HEK293 (cell line): ENCODE measurements at regions not wholly inside any gene's neighbourhood (a gene's known extent, or its start where the extent isn't known, plus 50 kb on each side); places are given as distances from the start of the nearest gene placed in this dataset.

Experiments
- OVOL3 ChIP-seq: fragments of 450-650 bp; formaldehyde crosslinking; IDR thresholded peaks from 2 replicates; pipeline ENCODE4 v1.5.1; 2016; ENCODE audit warnings: missing biosample characterization, missing genetic modification characterization
- SETDB1 ChIP-seq: IDR thresholded peaks from one replicate; pipeline ENCODE4 v1.6.1; 2017; ENCODE audit warnings: mild to moderate bottlenecking, low read length, moderate library complexity, mixed read lengths; ENCODE audit not compliant: insufficient read length
- ZNF114 ChIP-seq: fragments of 450-650 bp; formaldehyde crosslinking; IDR thresholded peaks from 2 replicates; pipeline ENCODE4 v1.5.0; 2017; ENCODE audit warnings: missing biosample characterization, missing genetic modification characterization
- ZNF202 ChIP-seq: fragments of 450-650 bp; formaldehyde crosslinking; IDR thresholded peaks from 2 replicates; pipeline ENCODE4 v1.5.1; 2016; ENCODE audit warnings: missing biosample characterization, missing genetic modification characterization, borderline replicate concordance
- ZNF324 ChIP-seq: fragments of 450-650 bp; formaldehyde crosslinking; IDR thresholded peaks from 2 replicates; pipeline ENCODE4 v1.5.1; 2016; ENCODE audit warnings: missing biosample characterization, missing genetic modification characterization
- ZXDB ChIP-seq: fragments of 450-650 bp; formaldehyde crosslinking; IDR thresholded peaks from 2 replicates; pipeline ENCODE4 v1.5.1; 2016; ENCODE audit warnings: missing biosample characterization, missing genetic modification characterization
- TF ChIP-seq, protein P1 (sequence below): fragments of 450-650 bp; formaldehyde crosslinking; optimal IDR thresholded peaks from 2 replicates; pipeline ENCODE3; 2016; ENCODE audit warnings: missing biosample characterization, mild to moderate bottlenecking, missing genetic modification characterization
- TF ChIP-seq, protein P2 (sequence below): fragments of 450-650 bp; formaldehyde crosslinking; IDR thresholded peaks from 2 replicates; pipeline ENCODE4 v1.5.1; 2016; ENCODE audit warnings: missing biosample characterization, missing genetic modification characterization
- TF ChIP-seq, protein P3 (sequence below): fragments of 450-650 bp; formaldehyde crosslinking; conservative IDR thresholded peaks from 2 replicates; pipeline ENCODE4 v1.5.1; 2016; ENCODE audit warnings: low read depth, missing biosample characterization, missing genetic modification characterization
- TF ChIP-seq, protein P4 (sequence below): fragments of 450-650 bp; formaldehyde crosslinking; IDR thresholded peaks from 2 replicates; pipeline ENCODE4 v1.5.1; 2016; ENCODE audit warnings: missing biosample characterization, missing genetic modification characterization
- TF ChIP-seq, protein P5 (sequence below): fragments of 450-650 bp; formaldehyde crosslinking; IDR thresholded peaks from 2 replicates; pipeline ENCODE4 v1.5.1; 2016; ENCODE audit warnings: missing biosample characterization, missing genetic modification characterization
- TF ChIP-seq, protein P6 (sequence below): fragments of 450-650 bp; formaldehyde crosslinking; IDR thresholded peaks from 2 replicates; pipeline ENCODE4 v1.5.1; 2016; ENCODE audit warnings: missing biosample characterization, missing genetic modification characterization
- TF ChIP-seq, protein P7 (sequence below): fragments of 450-650 bp; formaldehyde crosslinking; IDR thresholded peaks from 2 replicates; pipeline ENCODE4 v1.5.1; 2016; ENCODE audit warnings: missing biosample characterization, missing genetic modification characterization, low read depth
- TF ChIP-seq, protein P8 (sequence below): fragments of 450-650 bp; formaldehyde crosslinking; IDR thresholded peaks from 2 replicates; pipeline ENCODE4 v1.5.1; 2016; ENCODE audit warnings: missing biosample characterization, missing genetic modification characterization, low read depth

DNA sequence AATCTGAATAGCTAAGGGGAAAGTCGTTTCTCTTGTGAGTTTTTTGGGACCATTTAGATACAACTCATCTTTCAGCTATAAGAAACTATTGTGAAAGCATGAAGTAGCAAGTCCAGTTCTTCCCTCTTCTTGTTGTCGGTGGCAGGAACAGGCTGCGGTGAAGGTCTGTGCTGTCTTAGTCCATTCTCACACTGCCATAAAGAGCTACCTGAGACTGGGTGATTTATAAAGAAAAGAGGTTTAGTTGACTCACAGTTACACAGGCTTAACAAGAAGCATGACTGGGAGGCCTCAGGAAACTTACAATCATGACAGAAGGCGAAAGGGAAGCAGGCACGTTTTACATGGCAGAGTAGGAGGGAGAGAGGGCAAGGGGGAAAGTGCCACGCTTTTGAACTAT is 261.8 kb downstream of the GATA3 start:
- TF ChIP-seq, protein P1, sequence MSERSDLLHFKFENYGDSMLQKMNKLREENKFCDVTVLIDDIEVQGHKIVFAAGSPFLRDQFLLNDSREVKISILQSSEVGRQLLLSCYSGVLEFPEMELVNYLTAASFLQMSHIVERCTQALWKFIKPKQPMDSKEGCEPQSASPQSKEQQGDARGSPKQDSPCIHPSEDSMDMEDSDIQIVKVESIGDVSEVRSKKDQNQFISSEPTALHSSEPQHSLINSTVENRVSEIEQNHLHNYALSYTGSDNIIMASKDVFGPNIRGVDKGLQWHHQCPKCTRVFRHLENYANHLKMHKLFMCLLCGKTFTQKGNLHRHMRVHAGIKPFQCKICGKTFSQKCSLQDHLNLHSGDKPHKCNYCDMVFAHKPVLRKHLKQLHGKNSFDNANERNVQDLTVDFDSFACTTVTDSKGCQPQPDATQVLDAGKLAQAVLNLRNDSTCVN (tag by site-specific recombination), result no peak
- TF ChIP-seq, protein P2, sequence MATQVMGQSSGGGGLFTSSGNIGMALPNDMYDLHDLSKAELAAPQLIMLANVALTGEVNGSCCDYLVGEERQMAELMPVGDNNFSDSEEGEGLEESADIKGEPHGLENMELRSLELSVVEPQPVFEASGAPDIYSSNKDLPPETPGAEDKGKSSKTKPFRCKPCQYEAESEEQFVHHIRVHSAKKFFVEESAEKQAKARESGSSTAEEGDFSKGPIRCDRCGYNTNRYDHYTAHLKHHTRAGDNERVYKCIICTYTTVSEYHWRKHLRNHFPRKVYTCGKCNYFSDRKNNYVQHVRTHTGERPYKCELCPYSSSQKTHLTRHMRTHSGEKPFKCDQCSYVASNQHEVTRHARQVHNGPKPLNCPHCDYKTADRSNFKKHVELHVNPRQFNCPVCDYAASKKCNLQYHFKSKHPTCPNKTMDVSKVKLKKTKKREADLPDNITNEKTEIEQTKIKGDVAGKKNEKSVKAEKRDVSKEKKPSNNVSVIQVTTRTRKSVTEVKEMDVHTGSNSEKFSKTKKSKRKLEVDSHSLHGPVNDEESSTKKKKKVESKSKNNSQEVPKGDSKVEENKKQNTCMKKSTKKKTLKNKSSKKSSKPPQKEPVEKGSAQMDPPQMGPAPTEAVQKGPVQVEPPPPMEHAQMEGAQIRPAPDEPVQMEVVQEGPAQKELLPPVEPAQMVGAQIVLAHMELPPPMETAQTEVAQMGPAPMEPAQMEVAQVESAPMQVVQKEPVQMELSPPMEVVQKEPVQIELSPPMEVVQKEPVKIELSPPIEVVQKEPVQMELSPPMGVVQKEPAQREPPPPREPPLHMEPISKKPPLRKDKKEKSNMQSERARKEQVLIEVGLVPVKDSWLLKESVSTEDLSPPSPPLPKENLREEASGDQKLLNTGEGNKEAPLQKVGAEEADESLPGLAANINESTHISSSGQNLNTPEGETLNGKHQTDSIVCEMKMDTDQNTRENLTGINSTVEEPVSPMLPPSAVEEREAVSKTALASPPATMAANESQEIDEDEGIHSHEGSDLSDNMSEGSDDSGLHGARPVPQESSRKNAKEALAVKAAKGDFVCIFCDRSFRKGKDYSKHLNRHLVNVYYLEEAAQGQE (tag by site-specific recombination), result no peak
- TF ChIP-seq, protein P3, sequence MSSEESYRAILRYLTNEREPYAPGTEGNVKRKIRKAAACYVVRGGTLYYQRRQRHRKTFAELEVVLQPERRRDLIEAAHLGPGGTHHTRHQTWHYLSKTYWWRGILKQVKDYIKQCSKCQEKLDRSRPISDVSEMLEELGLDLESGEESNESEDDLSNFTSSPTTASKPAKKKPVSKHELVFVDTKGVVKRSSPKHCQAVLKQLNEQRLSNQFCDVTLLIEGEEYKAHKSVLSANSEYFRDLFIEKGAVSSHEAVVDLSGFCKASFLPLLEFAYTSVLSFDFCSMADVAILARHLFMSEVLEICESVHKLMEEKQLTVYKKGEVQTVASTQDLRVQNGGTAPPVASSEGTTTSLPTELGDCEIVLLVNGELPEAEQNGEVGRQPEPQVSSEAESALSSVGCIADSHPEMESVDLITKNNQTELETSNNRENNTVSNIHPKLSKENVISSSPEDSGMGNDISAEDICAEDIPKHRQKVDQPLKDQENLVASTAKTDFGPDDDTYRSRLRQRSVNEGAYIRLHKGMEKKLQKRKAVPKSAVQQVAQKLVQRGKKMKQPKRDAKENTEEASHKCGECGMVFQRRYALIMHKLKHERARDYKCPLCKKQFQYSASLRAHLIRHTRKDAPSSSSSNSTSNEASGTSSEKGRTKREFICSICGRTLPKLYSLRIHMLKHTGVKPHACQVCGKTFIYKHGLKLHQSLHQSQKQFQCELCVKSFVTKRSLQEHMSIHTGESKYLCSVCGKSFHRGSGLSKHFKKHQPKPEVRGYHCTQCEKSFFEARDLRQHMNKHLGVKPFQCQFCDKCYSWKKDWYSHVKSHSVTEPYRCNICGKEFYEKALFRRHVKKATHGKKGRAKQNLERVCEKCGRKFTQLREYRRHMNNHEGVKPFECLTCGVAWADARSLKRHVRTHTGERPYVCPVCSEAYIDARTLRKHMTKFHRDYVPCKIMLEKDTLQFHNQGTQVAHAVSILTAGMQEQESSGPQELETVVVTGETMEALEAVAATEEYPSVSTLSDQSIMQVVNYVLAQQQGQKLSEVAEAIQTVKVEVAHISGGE (tag by site-specific recombination), result no peak
- TF ChIP-seq, protein P4, sequence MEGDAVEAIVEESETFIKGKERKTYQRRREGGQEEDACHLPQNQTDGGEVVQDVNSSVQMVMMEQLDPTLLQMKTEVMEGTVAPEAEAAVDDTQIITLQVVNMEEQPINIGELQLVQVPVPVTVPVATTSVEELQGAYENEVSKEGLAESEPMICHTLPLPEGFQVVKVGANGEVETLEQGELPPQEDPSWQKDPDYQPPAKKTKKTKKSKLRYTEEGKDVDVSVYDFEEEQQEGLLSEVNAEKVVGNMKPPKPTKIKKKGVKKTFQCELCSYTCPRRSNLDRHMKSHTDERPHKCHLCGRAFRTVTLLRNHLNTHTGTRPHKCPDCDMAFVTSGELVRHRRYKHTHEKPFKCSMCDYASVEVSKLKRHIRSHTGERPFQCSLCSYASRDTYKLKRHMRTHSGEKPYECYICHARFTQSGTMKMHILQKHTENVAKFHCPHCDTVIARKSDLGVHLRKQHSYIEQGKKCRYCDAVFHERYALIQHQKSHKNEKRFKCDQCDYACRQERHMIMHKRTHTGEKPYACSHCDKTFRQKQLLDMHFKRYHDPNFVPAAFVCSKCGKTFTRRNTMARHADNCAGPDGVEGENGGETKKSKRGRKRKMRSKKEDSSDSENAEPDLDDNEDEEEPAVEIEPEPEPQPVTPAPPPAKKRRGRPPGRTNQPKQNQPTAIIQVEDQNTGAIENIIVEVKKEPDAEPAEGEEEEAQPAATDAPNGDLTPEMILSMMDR, result no peak
- TF ChIP-seq, protein P5, sequence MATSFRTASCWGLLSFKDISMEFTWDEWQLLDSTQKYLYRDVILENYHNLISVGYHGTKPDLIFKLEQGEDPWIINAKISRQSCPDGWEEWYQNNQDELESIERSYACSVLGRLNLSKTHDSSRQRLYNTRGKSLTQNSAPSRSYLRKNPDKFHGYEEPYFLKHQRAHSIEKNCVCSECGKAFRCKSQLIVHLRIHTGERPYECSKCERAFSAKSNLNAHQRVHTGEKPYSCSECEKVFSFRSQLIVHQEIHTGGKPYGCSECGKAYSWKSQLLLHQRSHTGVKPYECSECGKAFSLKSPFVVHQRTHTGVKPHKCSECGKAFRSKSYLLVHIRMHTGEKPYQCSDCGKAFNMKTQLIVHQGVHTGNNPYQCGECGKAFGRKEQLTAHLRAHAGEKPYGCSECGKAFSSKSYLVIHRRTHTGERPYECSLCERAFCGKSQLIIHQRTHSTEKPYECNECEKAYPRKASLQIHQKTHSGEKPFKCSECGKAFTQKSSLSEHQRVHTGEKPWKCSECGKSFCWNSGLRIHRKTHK, result no peak
- TF ChIP-seq, protein P6, sequence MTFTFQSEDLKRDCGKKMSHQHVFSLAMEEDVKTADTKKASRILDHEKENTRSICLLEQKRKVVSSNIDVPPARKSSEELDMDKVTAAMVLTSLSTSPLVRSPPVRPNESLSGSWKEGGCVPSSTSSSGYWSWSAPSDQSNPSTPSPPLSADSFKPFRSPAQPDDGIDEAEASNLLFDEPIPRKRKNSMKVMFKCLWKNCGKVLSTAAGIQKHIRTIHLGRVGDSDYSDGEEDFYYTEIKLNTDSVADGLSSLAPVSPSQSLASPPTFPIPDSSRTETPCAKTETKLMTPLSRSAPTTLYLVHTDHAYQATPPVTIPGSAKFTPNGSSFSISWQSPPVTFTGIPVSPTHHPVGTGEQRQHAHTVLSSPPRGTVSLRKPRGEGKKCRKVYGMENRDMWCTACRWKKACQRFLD (tag by site-specific recombination), result no peak
- TF ChIP-seq ZNF324 (tag by site-specific recombination) (no peak), OVOL3 (no peak), ZNF114 (no peak), ZXDB (tag by site-specific recombination) (no peak), SETDB1 (no peak), ZNF202 (tag by site-specific recombination) (no peak)
- TF ChIP-seq, protein P7, sequence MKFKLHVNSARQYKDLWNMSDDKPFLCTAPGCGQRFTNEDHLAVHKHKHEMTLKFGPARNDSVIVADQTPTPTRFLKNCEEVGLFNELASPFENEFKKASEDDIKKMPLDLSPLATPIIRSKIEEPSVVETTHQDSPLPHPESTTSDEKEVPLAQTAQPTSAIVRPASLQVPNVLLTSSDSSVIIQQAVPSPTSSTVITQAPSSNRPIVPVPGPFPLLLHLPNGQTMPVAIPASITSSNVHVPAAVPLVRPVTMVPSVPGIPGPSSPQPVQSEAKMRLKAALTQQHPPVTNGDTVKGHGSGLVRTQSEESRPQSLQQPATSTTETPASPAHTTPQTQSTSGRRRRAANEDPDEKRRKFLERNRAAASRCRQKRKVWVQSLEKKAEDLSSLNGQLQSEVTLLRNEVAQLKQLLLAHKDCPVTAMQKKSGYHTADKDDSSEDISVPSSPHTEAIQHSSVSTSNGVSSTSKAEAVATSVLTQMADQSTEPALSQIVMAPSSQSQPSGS (tag by site-specific recombination), result no peak
- TF ChIP-seq, protein P8, sequence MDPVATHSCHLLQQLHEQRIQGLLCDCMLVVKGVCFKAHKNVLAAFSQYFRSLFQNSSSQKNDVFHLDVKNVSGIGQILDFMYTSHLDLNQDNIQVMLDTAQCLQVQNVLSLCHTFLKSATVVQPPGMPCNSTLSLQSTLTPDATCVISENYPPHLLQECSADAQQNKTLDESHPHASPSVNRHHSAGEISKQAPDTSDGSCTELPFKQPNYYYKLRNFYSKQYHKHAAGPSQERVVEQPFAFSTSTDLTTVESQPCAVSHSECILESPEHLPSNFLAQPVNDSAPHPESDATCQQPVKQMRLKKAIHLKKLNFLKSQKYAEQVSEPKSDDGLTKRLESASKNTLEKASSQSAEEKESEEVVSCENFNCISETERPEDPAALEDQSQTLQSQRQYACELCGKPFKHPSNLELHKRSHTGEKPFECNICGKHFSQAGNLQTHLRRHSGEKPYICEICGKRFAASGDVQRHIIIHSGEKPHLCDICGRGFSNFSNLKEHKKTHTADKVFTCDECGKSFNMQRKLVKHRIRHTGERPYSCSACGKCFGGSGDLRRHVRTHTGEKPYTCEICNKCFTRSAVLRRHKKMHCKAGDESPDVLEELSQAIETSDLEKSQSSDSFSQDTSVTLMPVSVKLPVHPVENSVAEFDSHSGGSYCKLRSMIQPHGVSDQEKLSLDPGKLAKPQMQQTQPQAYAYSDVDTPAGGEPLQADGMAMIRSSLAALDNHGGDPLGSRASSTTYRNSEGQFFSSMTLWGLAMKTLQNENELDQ, result no peak
